H1 (cell line): ENCODE measurements at regions not wholly inside any gene's neighbourhood (a gene's known extent, or its start where the extent isn't known, plus 50 kb on each side); places are given as distances from the start of the nearest gene placed in this dataset.

Experiments
- BRCA1 ChIP-seq: IDR thresholded peaks from 2 replicates; pipeline ENCODE4 v1.6.1; 2012; ENCODE audit warnings: low read depth, low read length, improper control_type of control experiment
- CREB1 ChIP-seq: IDR thresholded peaks from 2 replicates; pipeline ENCODE4 v1.6.1; 2012; ENCODE audit warnings: inconsistent platforms
- EZH2 ChIP-seq: fragments of 200-600 bp; sonication (generic); IDR thresholded peaks from 2 replicates; pipeline ENCODE4 v1.7.1; 2012; ENCODE audit warnings: low read depth, mild to moderate bottlenecking, moderate library complexity, low read length, inconsistent platforms; ENCODE audit not compliant: severe bottlenecking
- POLR2A ChIP-seq, 2 experiments: IDR thresholded peaks; 1 replicate in 1 of 2; 2 replicates in 1 of 2; pipeline ENCODE4 v1.6.1; 2011; ENCODE audit warnings: low read depth in 2 of 2, low read length in 2 of 2, mild to moderate bottlenecking in 2 of 2; ENCODE audit errors: control extremely low read depth in 1 of 2
- POLR2AphosphoS5 ChIP-seq: IDR thresholded peaks from 2 replicates; pipeline ENCODE4 v1.6.1; 2011; ENCODE audit warnings: low read depth, low read length
- RBBP5 ChIP-seq: IDR thresholded peaks from 2 replicates; pipeline ENCODE4 v1.7.1; 2012; ENCODE audit warnings: low read depth, mild to moderate bottlenecking, inconsistent platforms, low read length, moderate library complexity, borderline replicate concordance
- TAF1 ChIP-seq: IDR thresholded peaks from 2 replicates; pipeline ENCODE4 v1.6.1; 2011; ENCODE audit warnings: mild to moderate bottlenecking, low read depth, low read length
- TF ChIP-seq, protein P1 (sequence below), 3 experiments: IDR thresholded peaks; 1 replicate in 2 of 3; 2 replicates in 1 of 3; pipeline versions ENCODE4 v1.5.1 to v1.6.1; 2011; ENCODE audit warnings: low read length in 3 of 3, mild to moderate bottlenecking in 3 of 3, inconsistent platforms in 2 of 3, low read depth in 1 of 3, moderate library complexity in 1 of 3; ENCODE audit not compliant: insufficient read depth in 1 of 3; ENCODE audit errors: control extremely low read depth in 1 of 3
- TF ChIP-seq, protein P2 (sequence below): IDR thresholded peaks from 2 replicates; pipeline ENCODE4 v1.6.1; 2011; ENCODE audit warnings: low read depth, mild to moderate bottlenecking, low read length; ENCODE audit not compliant: insufficient read depth

DNA sequence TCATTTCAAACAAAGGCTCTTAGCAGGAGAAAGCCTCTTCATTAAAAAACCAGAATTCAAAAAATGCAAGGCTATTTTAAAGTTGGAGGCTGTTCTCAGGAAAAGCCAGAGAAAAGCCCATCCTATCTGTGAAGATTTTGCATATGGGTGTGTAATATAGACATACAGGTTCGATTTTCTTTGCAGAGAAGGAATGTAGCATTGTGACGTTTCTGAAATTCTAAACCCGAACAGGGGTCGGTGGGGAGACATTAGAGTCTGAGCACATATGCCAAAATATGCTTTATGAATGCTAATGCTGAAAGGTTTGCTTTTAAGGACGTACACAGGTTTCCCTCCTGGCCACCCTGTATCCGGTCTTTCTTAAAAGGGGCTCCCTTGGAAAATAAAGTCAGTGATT, 363.1 kb upstream of the PAPPA start:
- TF ChIP-seq, protein P1, sequence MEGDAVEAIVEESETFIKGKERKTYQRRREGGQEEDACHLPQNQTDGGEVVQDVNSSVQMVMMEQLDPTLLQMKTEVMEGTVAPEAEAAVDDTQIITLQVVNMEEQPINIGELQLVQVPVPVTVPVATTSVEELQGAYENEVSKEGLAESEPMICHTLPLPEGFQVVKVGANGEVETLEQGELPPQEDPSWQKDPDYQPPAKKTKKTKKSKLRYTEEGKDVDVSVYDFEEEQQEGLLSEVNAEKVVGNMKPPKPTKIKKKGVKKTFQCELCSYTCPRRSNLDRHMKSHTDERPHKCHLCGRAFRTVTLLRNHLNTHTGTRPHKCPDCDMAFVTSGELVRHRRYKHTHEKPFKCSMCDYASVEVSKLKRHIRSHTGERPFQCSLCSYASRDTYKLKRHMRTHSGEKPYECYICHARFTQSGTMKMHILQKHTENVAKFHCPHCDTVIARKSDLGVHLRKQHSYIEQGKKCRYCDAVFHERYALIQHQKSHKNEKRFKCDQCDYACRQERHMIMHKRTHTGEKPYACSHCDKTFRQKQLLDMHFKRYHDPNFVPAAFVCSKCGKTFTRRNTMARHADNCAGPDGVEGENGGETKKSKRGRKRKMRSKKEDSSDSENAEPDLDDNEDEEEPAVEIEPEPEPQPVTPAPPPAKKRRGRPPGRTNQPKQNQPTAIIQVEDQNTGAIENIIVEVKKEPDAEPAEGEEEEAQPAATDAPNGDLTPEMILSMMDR (IDR thresholded peaks at IDR 0.05; ENCODE audit: control extremely low read depth in 1 of 3, insufficient read depth in 1 of 3, low read depth in 1 of 3, low read length in 3 of 3) = no peak
- no peak for TF ChIP-seq BRCA1
- no peak for TF ChIP-seq EZH2
- no peak for TF ChIP-seq TAF1
- TF ChIP-seq RBBP5 = no peak
- no peak for TF ChIP-seq POLR2A (IDR thresholded peaks at IDR 0.05; ENCODE audit: control extremely low read depth in 1 of 2, low read depth in 2 of 2, low read length in 2 of 2)
- no peak for TF ChIP-seq CREB1
- TF ChIP-seq, protein P2, sequence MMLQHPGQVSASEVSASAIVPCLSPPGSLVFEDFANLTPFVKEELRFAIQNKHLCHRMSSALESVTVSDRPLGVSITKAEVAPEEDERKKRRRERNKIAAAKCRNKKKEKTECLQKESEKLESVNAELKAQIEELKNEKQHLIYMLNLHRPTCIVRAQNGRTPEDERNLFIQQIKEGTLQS = no peak
- TF ChIP-seq POLR2AphosphoS5 = no peak
